CD4-positive, alpha-beta T cell treated with Interleukin-12 subunit alpha and Interleukin-12 subunit beta, for 1 hour (primary cell): ENCODE measurements at regions not wholly inside any gene's neighbourhood (a gene's known extent, or its start where the extent isn't known, plus 50 kb on each side); places are given as distances from the start of the nearest gene placed in this dataset.
A peak's percentile ranks its signal among the peaks of the same experiment; 100 is the strongest.

Experiments
- DNase-seq: peaks from one replicate; pipeline ENCODE4 v3.0.0-alpha.2; 2020

DNA sequence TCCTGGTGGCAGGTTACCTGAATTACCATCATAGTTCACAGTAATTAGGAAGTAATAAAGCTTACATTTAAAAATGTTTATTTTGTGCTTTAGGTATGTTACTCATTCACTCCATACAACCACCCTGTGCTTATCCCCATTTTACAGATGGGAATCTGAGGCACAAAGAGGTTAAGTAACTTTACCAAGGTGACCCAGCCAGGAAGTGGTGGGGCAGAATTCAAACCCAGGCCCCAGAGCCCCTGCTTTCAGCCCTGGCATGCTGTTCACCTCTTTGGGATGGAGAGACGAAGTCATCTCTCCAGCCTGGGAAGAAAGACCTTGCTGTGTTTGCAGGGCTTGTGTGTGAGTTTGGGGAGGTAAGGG is 285.6 kb upstream of the TPM1 start:
- DNase-seq, result no peak

- DNase-seq, result no peak
Observed at GRCh38 chr15:62757535-62757934, 285.0 kb upstream of the TPM1 start.

- DNase-seq, result no peak
Observed at GRCh38 chr15:62758126-62758951, 284.2 kb upstream of the TPM1 start.

DNA sequence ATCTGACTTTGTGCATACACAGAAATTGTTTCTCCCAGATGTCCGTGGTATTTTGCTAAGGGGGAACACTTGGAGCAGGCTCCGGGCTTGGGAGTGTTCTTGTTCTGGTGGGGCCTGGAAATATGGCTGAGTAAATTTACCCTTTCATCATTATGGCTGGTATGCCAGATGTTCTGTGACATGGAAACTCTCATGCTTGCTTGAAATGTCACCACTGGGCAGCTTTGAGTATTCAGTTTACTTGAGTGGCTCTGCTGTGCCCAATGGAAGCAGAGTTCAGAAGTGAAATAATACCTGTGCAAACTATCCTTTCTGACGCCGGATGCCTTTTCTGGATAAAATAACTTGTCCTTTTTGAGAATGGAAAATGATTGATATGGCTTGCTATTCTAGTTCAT is 283.6 kb upstream of the TPM1 start:
- DNase-seq, result no peak

- no peak for DNase-seq
Observed at GRCh38 chr15:62760538-62760937, 282.0 kb upstream of the TPM1 start.

DNA sequence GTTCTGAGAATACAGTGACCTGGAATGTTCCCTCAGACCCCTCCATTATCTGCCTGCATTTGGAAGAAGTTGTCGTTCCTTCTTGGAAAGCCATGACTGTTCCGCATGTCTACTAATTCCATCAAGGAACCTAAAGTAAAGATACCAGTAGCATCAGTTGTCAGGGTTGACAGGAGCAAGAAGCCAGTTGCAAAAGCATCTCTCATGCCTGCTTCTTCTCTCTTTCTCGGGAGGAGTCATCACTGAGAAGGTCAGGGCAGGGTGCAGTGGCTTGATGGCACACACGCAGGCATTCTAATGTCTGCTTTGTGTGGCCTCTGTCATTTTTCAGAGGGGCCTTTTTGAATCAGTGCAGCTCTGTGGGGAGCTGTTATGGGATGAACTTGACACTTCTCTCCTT is 276.6 kb upstream of the TPM1 start:
- no peak for DNase-seq

GRCh38 chr15:62766599-62766998 is 275.9 kb upstream of the TPM1 start:
- DNase-seq, result no peak

- DNase-seq, result no peak
Observed at GRCh38 chr15:62769604-62770003, 272.9 kb upstream of the TPM1 start.

DNA sequence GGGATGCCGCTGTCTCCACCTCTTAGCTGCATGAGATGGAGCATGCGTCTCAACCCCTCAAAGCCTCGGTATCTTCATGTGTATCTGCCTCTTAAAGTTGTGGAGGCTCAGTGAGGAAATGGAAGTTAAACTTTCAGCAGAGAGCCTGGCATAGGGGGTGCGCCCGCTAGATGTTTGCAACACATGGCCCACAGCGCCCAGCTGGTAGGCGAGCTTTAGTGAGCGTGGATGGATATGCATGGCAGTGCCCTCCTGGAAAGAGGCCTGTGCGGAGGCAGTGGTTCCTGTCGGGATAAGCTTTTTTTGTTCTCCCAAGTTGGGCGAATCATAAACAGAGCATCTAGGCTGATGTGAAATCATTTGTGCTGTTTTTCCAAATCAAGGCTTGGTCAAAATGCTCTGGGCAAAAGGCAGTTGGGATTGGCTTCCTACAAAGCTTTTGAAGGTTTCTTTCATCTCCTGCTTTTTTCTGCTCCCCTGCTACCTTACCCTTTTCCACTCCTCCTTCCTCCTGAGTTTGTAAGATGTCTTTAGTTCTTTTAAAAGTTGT is 272.4 kb upstream of the TPM1 start:
- no peak for DNase-seq

GRCh38 chr15:62770752-62771151 is 271.8 kb upstream of the TPM1 start:
- no peak for DNase-seq

- DNase-seq, result no peak
Observed at GRCh38 chr15:62771234-62771633, 271.3 kb upstream of the TPM1 start.

DNA sequence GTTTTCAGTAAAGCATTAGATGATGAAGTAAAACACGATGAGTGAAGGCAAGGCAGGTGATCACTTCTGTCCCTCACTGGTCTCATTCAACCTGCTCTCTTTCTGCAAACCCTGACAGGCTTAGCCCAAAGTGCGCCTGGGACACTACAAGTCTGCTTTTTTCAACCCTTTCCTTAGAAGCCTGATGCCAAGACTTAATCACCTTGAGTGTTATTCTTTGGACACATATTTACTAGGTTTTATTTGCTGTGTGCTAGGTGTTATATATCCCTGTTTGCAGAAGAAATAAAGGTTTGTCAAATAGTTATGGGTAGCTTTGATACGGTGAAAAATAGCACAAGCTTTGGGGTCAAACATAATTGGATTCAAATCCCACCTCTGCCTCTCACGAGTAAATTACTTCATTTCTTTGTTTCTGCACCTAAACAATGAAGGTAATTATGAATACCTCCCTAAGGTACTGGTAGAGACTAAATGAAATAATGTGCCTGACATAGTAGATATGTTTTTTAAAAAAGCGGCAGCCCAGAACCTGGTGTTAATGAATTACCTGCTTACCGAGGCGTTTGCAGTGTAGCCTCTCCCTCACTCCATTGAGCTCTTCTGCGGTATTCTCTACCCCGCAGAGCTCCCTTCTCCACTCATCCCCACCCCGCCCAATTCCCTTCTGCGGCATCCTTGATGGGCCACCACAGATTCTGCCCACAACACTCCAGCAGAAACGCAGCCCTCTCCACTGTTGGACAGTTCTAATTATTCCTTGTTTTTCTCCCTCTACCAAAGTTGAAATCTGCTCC is 269.0 kb upstream of the TPM1 start:
- DNase-seq, result no peak

DNA sequence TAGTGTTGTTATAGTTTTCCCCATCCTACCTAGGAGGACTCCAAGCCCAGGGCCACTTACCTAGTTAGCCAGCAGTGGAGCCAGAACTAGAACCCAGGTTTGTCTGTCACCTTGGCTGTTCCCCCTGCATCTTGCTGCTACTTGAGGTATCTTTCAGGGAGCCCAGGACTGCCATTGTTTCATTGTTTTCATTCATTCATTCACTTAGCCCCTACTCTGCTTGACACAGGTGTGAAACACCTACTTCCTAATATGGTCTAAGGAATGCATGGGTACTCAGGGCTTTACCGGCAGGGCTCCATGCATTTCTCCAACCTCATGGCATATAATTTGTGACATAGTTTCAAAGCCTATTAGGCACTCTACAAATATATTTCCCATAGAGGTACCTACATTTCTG is 266.6 kb upstream of the TPM1 start:
- DNase-seq, result no peak

- no peak for DNase-seq
Observed at GRCh38 chr15:62777671-62778070, 264.9 kb upstream of the TPM1 start.

GRCh38 chr15:62779036-62779770 is 263.3 kb upstream of the TPM1 start:
- no peak for DNase-seq

- no peak for DNase-seq
Observed at GRCh38 chr15:62779899-62780298, 262.6 kb upstream of the TPM1 start.

DNA sequence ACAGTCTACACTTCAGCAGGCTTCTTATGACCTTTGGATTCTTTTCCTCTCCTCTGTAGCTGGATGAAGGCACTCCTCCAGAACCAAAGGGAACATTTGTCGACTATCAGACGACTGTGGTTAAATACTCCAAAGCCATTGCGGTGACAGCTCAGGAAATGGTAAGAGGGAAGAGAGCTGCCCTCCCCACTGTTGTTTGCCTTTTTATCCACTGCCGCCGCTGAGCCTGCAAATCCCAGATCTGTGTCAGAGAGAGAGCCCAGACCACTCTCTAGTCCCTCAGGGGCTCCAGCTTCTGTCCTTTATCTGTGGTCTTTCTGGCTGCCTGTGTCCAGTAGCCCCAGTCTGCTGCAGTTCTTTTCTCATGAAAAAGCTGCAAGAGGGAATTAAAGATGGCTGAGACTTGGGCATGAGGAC is 261.5 kb upstream of the TPM1 start:
- DNase-seq, result no peak

- peak; percentile 3 for DNase-seq
Observed at GRCh38 chr15:62782071-62782841, 260.3 kb upstream of the TPM1 start.

DNA sequence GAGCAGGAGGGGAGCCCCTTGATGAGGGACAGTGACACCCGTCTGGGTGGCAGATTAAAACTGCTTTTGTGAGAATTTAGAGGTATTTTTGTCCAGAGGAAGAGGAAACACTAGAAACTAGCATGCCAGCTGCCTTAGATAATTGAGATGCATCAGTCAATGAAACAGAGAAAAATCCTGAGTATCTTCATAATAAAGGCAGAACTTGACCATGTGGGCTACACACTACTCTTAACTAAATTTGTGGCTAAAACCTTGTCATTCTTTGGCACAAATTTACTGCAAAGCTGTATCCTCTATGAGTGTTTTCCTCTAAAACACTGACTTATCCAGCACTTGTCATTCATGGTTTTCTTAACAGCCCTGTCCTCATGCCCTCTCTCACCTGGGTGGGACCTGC is 259.7 kb upstream of the TPM1 start:
- DNase-seq, result no peak

DNA sequence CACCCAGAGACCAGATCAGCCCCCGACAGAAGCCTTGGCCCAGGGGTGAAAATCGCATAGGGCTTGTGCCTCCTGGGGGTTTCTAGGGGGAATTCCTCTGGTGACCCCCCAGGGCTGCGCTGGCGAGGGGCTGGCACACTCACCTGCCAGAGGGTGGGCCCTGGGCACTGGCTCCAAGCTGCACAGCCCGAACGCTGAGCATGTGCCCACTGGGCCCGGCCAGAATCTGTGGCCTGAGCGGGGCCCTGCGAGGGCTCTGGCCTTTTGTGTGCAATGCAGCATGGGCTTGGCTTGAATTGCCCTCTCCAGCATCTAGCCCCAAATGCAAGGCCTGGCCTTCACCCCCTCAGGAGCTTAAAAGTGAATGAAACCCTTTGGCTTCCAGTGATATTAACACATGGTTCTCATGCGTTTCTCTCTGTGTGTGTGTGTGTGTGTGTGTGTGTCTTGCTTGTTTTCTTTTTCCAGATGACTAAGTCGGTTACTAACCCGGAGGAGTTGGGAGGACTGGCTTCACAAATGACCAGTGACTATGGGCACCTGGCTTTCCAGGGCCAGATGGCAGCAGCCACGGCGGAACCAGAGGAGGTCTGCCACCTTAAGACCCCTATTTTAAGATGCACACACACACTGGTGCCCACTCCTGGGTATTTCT is 259.1 kb upstream of the TPM1 start:
- DNase-seq, result no peak

DNA sequence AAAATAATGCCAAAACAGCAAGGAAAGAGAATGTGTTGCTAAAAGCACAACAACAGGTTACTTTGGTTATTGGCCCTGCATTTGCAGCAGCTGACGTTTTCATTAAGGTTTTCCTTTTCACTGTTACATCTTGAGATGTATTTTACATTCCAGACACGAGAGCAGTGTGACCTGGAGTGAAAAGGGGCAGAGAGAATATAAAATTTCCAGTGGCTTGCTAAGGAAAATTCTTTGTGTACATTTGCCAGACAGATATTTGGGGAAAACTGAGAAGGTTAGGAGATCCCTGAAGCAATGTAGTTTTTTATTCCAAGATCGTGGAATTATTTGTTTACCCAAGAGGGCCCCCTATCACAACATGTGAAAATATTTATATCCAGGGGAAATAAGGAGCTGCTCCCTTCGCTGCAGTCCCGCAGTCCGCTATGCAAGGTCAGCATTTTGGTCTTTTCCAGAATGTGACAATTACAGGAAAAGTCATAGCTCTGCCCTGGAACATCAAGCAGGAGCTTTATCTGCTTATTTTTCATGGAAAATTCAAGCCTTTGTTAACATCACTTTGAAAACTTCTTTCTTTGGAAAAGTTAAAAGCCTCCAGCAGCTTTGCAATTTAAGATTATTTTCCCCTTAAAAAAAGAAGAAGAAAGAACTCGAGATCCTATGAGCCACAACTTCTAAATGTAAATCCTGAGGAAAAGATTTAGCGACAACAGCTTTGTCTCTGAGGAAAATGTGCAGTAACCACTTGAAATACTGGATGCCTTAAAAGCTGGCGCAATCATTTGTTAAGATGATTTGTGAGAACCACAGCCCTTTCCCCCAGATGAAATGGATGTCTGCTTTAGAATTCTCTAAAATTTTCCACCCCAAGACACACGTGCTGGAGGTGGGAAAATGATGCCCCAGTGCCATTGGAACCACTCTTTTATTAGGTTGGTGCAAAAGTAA is 256.4 kb upstream of the TPM1 start:
- DNase-seq, result no peak
